Fibroblast of lung (primary cell): ENCODE measurements at regions not wholly inside any gene's neighbourhood (a gene's known extent, or its start where the extent isn't known, plus 50 kb on each side); places are given as distances from the start of the nearest gene placed in this dataset.
"Not testable (repeated sequence)": the region's sequence is repeated elsewhere in the genome, so short reads cannot be mapped to it uniquely, and the experiment has no call there.

ENCODE experiments used
- DNase-seq, 2 donors: peaks; one replicate each; pipeline versions ENCODE4 v3.0.0 to v3.0.0-alpha.2; 2010; ENCODE audit warnings: low read depth in 2 of 2
- H2AFZ ChIP-seq: 2 replicates; pipeline ENCODE4 v1.5.1; 2012; ENCODE audit warnings: low read length, control low read depth, inconsistent platforms
- H3K27ac ChIP-seq: 2 replicates; pipeline ENCODE4 v1.5.1; 2011; ENCODE audit warnings: low read length, control low read depth; ENCODE audit not compliant: insufficient read depth
- H3K27me3 ChIP-seq: 2 replicates; pipeline ENCODE4 v1.5.1; 2011; ENCODE audit warnings: mild to moderate bottlenecking, low read length; ENCODE audit not compliant: control insufficient read depth, insufficient read depth
- H3K36me3 ChIP-seq: 2 replicates; pipeline ENCODE4 v1.5.1; 2011; ENCODE audit warnings: low read length; ENCODE audit not compliant: control insufficient read depth, insufficient read depth
- H3K4me1 ChIP-seq: 2 replicates; pipeline ENCODE4 v1.5.1; 2011; ENCODE audit warnings: low read length; ENCODE audit not compliant: control insufficient read depth, insufficient read depth; ENCODE audit errors: extremely low read depth
- H3K4me2 ChIP-seq: 2 replicates; pipeline ENCODE4 v1.5.1; 2011; ENCODE audit warnings: low read length, control low read depth; ENCODE audit not compliant: insufficient read depth; ENCODE audit errors: extremely low read depth
- H3K4me3 ChIP-seq, 4 experiments: fragments of 200-600 bp in 1 of 4; sonication (generic) in 1 of 4; replicated peaks in 1 of 4; 2 replicates each; pipeline ENCODE4 v1.5.1; 2011 to 2016; ENCODE audit warnings: low read length in 4 of 4, low read depth in 3 of 4, mild to moderate bottlenecking in 3 of 4, control low read depth in 2 of 4, inconsistent platforms in 1 of 4, mixed read lengths in 1 of 4; ENCODE audit not compliant: insufficient read depth in 1 of 4; ENCODE audit errors: control extremely low read depth in 1 of 4
- H3K79me2 ChIP-seq: 2 replicates; pipeline ENCODE4 v1.5.1; 2012; ENCODE audit warnings: mild to moderate bottlenecking, low read length, inconsistent platforms; ENCODE audit not compliant: control insufficient read depth, insufficient read depth
- H3K9ac ChIP-seq: 2 replicates; pipeline ENCODE4 v1.5.1; 2011; ENCODE audit warnings: mild to moderate bottlenecking, low read length, control low read depth; ENCODE audit not compliant: insufficient read depth
- H3K9me3 ChIP-seq: 2 replicates; pipeline ENCODE4 v1.5.1; 2012; ENCODE audit warnings: low read depth, low read length; ENCODE audit not compliant: control insufficient read depth, insufficient read depth
- H4K20me1 ChIP-seq: 2 replicates; pipeline ENCODE4 v1.5.1; 2011; ENCODE audit warnings: low read length; ENCODE audit not compliant: control insufficient read depth, insufficient read depth; ENCODE audit errors: extremely low read depth
- EZH2 ChIP-seq: IDR thresholded peaks from 2 replicates; pipeline ENCODE4 v1.5.1; 2012; ENCODE audit warnings: low read length, control low read depth, mild to moderate bottlenecking; ENCODE audit errors: missing control alignments
- TF ChIP-seq, protein P1 (sequence below), 2 donors: IDR thresholded peaks in 1 of 2; conservative IDR thresholded peaks in 1 of 2; 1 replicate in 1 of 2; 2 replicates in 1 of 2; pipeline ENCODE4 v1.5.1; 2011 to 2012; ENCODE audit warnings: low read length in 2 of 2, control low read depth in 1 of 2, inconsistent platforms in 1 of 2, low read depth in 1 of 2, mild to moderate bottlenecking in 1 of 2

DNA sequence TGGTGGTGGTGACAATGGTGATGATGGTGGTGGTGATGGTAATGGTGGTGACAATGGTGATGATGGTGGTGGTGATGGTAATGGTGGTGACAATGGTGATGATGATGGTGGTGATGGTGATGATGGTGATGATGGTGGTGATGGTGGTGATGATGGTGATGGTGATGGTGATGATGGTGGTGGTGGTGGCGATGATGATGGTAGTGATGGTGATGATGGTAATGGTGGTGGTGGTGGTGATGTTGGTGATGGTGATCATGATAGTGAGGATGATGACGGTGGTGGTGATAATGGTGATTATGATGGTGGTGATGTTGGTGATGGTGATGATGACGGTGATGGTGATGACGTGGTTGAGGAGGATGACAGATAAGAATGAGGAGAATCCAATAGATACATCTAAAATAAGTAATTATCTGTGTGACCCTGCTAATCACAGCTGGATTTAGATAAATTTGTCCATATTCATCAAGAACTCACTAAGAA, 170.7 kb upstream of the SFSWAP start:
- no peak overlapping the region for H2AFZ ChIP-seq
- no peak overlapping the region for H3K9ac ChIP-seq
- no peak overlapping the region for H3K4me3 ChIP-seq
- H3K9me3 ChIP-seq, result peaks cover 2% of the 10 kb centered on the region
- DNase-seq, result no peak
- no peaks in the 10 kb centered on the region for H3K4me1 ChIP-seq
- no peak overlapping the region for H3K27ac ChIP-seq
- H3K4me2 ChIP-seq, result no peak overlapping the region
- no peaks in the 10 kb centered on the region for H4K20me1 ChIP-seq
- no peaks in the 10 kb centered on the region for H3K27me3 ChIP-seq
- no peaks in the 10 kb centered on the region for H3K79me2 ChIP-seq
- no peaks in the 10 kb centered on the region for H3K36me3 ChIP-seq
- TF ChIP-seq, protein P1, sequence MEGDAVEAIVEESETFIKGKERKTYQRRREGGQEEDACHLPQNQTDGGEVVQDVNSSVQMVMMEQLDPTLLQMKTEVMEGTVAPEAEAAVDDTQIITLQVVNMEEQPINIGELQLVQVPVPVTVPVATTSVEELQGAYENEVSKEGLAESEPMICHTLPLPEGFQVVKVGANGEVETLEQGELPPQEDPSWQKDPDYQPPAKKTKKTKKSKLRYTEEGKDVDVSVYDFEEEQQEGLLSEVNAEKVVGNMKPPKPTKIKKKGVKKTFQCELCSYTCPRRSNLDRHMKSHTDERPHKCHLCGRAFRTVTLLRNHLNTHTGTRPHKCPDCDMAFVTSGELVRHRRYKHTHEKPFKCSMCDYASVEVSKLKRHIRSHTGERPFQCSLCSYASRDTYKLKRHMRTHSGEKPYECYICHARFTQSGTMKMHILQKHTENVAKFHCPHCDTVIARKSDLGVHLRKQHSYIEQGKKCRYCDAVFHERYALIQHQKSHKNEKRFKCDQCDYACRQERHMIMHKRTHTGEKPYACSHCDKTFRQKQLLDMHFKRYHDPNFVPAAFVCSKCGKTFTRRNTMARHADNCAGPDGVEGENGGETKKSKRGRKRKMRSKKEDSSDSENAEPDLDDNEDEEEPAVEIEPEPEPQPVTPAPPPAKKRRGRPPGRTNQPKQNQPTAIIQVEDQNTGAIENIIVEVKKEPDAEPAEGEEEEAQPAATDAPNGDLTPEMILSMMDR (conservative IDR thresholded peaks at IDR 0.05 in 1 of 2, IDR thresholded peaks at IDR 0.05 in 1 of 2; ENCODE audit: low read depth in 1 of 2, low read length in 2 of 2), result no peak
- TF ChIP-seq EZH2, result no peak

DNA sequence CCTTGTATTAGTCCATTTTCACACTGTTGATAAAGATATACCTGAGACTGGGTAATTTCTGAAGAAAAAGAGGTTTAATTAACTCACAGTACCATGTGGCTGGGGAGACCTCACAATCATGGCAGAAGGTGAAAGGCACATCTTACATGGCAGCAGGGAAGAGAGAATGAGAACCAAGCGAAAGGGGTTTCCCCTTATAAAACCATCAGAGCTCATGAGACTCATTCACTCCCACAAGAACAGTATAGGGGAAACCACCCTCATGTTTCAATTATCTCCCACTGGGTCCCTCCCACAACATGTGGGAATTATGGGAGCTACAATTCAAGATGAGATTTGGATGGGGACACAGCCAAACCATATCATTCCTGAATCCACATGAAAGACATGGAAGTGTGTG, 169.4 kb upstream of the SFSWAP start:
- H3K4me3 ChIP-seq, H3K9ac ChIP-seq, H4K20me1 ChIP-seq, H2AFZ ChIP-seq, DNase-seq, H3K9me3 ChIP-seq, H3K36me3 ChIP-seq, H3K27me3 ChIP-seq, H3K4me1 ChIP-seq, H3K4me2 ChIP-seq, H3K79me2 ChIP-seq, H3K27ac ChIP-seq: not testable (repeated sequence)

DNA sequence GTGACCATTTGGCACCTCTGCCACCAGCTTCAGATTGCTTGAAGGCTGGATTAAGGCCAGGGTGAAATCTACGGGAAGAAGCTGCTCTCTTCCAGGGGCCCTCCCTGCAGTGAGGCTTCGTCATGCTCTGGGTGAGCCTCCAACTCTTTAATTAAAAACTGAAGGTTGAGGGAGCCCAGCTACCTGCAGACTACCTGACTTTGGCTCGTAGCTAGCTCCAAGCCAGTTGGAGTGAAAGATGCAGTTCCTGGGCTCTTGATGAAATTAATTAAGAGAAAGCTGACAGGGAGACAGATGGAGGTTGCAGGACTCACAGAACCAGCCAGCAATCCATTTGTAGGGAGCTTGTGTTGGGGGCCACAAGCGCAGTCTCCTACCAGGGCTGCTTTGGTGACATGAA, 168.5 kb upstream of the SFSWAP start:
- H3K9me3 ChIP-seq, result peaks cover 2% of the 10 kb centered on the region
- no peaks in the 10 kb centered on the region for H3K79me2 ChIP-seq
- H3K4me3 ChIP-seq, result no peak overlapping the region
- TF ChIP-seq, protein P1 (conservative IDR thresholded peaks at IDR 0.05 in 1 of 2, IDR thresholded peaks at IDR 0.05 in 1 of 2; ENCODE audit: low read depth in 1 of 2, low read length in 2 of 2), result no peak
- TF ChIP-seq EZH2, result no peak
- H3K27ac ChIP-seq, result no peak overlapping the region
- H3K4me2 ChIP-seq, result no peak overlapping the region
- no peaks in the 10 kb centered on the region for H3K36me3 ChIP-seq
- no peaks in the 10 kb centered on the region for H3K27me3 ChIP-seq
- no peaks in the 10 kb centered on the region for H4K20me1 ChIP-seq
- DNase-seq, result no peak
- H3K9ac ChIP-seq, result no peak overlapping the region
- no peaks in the 10 kb centered on the region for H3K4me1 ChIP-seq
- no peak overlapping the region for H2AFZ ChIP-seq
